NCI-H774 (cell line): ENCODE measurements at regions not wholly inside any gene's neighbourhood (a gene's known extent, or its start where the extent isn't known, plus 50 kb on each side); places are given as distances from the start of the nearest gene placed in this dataset.
"Not testable (repeated sequence)": the region's sequence is repeated elsewhere in the genome, so short reads cannot be mapped to it uniquely, and the experiment has no call there.

Experiments
- DNase-seq: peaks from one replicate; lab custom pipeline; 2025; lab: John Stamatoyannopoulos, UW

DNA sequence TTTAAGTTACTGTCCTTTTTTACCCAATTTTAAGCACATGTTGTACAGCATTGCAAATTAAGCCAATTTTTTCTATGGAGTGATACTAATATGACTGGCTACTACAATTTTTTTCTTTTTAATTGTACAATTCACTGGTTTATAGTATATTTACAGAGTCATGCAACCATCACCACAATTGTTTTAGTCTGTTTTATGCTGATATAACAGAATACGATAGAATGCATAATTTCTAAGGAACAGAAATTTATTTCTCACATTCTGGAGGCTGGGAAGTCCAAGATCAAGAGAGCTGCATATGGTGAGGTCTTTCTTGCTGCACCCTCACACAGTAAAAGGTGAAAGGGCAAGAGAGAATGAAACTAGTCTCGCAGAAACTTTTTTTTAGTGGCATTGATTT, 125.3 kb downstream of the GLUD2 start:
- DNase-seq, result no peak

DNA sequence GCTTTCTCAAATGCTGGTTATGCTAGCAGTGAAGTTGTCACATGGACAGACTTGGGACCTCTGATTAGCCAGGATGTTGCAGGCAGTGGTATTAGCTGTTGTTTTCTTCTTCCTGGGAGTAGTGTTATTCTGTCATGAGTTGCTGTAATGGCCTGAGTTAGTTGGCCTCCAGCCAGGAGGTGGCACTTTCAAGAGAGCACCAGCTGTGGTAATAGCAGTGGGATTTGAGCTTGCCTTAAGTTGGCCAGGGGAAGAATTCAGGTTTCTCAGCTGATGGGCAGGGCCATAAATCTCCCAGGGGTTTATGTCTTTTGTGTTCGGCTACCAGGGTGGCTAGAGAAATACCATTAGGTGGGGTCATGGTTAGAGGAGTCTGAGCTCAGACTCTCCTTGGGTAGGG, 132.6 kb downstream of the GLUD2 start:
- peak; percentile 9 for DNase-seq

DNA sequence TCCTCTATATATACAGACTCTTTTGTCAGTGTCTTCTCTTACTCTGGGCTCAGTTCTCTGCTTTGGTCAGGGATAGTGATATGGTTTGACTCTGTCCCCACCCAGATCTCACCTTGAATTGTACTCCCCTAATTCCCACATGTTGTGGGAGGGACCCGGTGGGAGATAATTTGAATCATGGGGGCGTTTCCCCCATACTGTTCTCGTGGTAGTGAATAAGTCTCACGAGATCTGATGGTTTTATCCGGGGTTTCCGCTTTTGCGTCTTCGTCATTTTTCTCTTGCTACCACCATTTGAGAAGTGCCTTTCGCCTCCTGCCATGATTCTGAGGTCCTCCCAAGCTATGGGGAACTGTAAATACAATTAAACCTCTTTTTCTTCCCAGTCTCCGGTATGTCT, 144.4 kb downstream of the GLUD2 start:
- no peak for DNase-seq

DNA sequence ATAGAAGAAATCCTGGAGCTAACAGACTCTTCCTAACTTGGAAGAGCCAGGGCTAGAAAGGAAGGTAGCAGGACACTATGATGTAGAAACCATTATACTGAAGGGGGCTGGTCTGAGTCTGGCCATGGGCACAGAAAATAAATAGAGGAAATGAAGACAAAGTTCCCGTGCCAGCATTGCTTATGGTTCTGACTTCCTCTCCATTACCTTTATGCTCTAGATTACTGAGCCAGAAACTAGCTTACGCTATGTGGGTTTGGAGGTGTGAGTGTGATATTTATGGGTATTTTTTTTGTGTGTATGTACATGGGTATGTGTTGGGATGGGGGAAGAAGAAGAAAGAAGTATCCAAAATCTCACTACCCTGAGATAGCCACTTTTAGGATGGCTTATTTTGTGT, 148.3 kb downstream of the GLUD2 start:
- DNase-seq, result no peak

DNA sequence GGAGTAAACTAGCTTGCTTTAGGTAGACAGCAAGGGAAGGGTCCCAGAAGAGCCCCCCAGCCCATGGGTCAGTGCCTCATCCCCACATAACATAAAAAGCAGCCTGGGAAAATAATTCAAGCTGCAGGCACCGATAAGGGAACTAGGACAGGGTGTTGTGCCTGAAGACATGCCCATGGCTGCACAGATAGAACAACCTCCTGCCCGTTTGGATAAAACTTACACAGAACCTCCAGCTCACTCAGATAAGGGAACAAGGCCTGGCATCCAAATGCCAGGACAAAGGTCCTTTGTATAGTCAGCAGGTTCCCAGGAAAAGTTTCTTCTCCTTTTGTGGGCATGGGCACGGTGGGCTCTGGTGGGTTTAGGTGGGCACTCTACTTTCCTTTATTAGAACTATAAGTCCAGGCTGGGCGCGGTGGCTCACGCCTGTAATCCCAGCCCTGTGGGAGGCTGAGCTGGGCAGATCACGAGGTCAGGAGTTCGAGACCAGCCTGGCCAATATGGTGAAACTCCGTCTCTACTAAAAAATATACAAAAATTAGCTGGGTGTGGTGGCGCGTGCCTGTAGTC, 149.5 kb downstream of the GLUD2 start:
- DNase-seq, result not testable (repeated sequence)

DNA sequence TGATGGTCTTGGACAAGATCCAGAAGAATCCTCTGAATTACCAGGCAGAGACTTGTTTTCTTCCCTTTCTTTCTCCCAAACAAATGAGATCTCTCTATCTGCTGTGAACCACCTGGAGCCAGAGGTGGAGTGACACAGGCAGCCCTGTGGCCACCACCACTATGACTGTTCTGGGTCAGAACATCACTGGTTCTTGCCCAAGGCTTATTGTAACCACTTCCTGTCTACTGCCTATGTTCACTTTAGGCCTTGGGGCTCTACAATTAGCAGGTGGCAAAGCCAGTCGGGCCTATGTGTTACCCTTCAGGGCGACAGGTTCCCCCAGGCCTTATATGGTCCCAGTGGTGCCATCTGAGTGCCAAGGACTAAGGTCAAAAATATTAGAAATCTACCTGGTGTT, 161.2 kb downstream of the GLUD2 start:
- no peak for DNase-seq

DNA sequence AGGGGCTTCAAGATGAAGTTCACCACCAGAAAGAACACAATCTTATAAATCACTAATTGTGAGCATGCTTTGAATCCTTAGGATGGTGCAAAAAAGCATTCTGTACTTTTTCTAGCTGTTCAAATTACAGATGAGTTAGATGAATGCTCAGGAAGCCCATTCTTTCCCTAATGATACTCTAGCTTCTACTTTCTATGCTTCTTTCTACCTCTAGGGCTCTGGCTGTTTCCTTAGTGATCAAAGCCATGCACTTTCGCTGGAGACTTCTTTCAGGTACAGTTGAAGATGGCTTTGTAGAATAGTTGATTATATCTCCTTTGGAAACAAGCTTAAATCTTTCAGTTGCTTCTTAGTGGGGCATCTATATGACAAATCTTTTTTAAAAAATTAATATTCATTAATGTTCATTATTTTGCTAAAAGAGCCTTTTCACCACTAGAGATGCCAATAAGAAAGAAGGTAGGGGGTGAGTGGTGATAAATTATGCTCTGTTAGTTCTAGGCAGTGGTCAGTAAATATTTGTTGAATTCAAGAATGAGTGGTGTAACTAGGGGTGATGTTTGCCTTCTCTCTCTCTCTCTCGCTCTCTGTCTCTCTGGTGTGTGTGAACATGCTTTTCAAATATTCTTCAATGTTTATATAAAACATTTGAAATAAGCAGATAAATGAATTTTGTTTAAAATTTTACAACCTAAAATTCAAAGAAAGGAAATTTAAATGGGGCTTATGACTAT, 169.4 kb downstream of the GLUD2 start:
- DNase-seq, result peak; percentile 29

DNA sequence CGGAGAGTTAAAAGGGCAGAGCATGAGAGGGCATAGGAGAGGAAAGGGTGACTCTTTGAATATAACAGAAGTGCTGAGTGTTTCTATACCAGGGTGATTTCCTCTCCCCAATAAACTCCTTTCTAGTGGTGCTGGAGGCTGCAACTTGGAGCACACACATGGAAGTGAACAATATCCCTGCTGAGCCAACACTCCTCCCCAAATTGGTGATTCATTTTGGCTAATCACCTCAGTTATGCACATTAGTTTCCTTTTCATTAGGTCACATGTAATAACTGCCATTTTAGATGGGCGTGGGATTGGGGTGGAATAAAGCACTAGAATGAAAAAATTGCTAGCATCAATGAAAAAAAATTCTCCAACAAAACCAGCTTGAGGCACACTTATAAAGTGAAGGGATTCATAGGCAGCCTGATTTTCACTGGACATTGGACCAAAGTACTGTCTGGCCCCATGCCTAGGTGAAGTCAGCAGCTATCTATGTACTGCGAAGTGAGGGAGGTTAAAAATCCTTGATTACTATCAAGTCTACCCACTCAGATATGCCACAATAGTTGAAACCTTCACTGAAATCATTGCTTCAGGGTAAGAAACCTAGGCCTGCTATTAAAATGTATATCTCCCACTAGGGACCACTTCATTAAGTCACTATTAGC, 174.0 kb downstream of the GLUD2 start:
- DNase-seq, result no peak

DNA sequence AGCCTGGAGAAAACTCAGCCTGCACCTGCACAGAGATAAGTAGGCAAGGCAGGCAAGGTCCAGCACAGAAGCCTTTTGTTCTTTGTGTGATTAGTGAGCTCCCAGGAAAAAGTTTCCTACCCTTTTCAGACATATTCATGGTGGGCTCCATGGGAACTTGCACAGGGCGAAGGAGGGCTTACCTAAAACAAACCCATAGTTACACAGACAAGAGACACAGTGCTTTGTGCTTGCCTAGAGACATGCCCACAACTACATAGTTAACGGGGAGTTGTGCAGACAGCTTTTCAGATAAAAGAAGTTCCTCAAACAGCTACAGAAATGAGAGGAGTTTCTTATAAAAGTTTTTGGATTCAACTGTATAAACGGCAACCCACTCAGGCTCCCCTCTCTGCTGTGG, 180.5 kb downstream of the GLUD2 start:
- no peak for DNase-seq

DNA sequence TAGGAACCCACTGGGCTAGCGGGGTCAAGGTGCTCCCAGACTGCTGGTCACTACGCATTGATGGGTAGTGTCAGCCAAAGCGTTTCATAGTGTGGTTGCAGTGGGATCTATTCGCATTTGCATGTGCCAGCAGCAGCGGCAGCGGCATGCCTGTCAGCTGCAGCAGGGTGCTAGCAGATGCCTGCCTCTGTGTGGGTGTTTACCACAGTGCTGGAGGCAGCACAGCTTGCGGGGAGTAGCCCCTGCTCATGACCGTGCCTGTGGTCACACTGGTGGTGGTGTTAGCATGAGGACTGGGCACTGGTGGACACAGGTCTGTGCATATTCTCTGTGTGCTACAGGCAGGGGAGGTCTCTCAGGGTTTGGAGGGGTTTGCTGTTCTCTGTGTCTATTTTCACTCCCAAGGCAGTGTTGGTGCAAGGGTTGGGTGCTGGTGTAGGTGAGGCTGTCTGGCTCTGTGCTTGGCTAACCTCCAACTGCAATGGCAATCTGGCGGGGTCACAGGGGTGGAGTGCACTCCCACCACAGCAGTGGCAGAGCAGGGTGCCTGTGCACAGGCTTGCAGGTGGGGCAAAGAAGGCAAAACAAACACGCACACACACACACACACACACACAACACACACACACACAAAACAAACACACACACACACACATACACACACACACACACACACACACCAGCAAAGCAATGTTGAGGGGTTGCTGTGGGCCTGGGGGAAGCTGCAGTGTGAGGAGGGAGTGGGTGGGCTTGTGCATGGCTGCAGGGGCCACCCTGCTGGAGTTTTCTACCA, 184.4 kb downstream of the GLUD2 start:
- DNase-seq, result no peak

DNA sequence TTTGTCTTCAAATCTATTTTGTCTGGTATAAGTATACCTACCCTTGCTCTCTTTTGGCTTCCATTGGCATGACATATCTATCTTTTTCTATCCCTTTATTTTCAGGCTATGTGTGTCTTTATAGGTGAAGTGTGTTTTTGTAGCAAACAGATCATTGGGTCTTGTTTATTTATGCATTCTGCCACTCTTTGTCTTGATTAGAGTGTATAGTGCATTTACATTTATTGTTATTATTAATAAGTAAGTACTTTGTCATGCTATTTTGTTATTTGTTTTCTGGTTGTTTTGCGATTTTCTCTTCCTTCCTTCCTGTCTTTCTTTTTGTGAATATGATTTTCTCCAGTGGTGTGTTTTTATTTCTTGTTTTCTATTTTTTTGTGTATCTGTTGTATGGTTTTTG, 188.6 kb downstream of the GLUD2 start:
- no peak for DNase-seq

DNA sequence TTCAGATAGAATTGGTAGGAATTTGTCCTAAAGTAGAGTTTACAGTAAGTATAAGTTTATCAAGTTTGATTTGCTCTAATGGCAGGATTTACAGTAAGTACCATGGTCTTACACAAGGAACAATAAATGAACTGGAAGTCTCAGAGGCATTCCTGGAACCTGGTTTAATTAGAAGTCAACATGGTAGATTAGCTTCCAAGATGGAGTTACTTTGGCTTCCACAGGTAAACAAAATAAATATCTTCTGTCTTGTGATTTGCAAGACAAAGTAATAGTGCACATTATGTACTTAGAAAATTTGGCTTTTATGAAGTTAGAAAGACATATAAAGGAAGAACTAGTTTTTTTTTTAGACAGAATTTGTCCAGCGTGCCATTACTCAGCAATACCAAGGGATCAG, 190.7 kb downstream of the GLUD2 start:
- DNase-seq, result no peak

DNA sequence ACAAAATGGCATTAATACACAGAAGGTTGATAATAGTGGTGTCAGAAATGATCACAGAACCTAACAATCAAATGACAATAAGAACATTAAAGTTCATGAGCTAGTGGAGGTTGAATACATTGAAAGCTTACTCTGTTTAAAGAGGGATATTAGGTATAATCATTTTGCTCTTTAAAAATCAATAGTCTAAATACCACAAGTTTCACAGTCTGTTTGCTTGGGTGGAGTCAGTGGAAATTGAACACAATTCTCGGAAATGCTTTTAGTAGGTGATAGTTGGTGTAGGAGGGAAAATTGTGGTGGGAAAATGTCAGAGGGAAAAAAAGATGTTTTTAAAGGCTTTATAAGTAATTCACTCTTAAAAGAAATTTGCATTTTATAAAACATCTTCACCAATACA, 197.1 kb downstream of the GLUD2 start:
- DNase-seq, result no peak

DNA sequence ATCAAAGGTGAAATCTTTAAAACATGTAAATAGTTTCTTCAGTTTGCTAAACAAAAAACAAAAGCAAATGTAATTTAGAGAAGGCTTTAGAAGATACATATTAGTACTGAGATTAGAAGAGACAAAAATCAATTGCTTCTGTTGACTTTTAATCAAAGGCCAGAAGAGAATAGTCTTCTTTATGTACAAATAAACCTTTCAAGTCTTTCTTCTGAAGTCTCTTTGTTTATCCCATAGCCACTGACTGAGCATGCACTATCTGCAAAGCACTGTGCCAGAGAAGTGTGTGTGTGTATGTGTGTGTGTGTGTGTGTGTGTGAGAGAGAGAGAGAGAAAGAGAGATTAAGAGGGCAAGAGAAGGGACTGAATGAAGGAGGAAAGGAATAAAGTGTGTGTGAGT, 198.4 kb downstream of the GLUD2 start:
- DNase-seq, result no peak

DNA sequence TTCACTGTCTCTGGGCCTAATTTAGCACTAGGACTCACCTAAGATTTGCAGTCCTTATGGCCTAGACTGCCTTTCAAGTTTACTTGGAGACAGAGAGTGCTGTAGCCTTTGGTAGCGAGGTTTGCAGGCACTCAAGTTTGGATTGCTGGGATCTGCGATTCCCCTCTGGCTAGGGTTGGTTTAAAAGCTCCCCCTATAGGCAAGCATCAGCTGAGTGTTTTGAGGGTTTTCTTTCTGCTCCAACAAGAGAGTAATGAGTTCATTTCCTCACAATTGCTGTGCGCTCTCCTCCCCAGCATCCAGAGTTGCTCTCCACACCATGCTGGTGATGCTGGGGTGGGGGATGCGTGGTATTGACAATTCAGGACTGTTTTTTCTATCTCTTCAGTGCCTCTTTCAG, 206.9 kb downstream of the GLUD2 start:
- no peak for DNase-seq

DNA sequence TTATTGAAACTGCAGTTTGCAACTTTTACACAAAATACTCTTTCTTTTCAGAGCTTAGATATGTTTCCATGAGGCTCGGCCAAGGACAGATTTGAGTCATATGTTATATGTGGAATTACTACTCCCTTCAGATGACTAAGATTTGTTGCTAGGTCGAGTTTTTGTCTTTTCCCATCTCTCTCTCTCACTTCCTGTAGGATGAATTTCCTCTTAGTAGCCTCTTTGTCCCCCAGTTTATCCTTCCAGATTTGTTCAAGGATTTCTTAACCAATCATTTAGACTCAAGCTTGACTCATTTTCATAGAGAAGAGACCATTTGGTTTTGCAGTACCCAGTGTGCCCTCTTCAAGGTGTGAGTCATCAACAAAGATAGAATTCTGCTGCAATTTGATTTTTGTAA, 209.2 kb downstream of the GLUD2 start:
- DNase-seq, result no peak

DNA sequence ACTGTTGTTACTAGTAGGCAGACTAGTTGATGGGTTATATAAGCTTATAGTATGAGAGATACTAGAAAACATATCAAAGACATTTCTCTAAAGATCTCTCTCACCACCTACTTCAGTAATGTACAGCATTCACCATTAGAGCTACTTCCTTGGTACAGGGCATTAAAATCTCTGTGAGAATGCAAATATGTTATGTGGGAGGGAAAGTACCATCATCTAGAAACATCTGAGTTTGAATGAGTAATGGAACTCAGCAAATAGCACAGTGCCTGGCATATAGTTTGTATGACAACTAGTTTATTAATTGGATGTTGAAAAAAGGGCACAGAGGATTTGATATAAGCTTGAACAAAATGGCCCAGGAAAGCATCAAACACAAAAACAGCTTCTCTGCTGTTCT, 211.1 kb downstream of the GLUD2 start:
- no peak for DNase-seq

DNA sequence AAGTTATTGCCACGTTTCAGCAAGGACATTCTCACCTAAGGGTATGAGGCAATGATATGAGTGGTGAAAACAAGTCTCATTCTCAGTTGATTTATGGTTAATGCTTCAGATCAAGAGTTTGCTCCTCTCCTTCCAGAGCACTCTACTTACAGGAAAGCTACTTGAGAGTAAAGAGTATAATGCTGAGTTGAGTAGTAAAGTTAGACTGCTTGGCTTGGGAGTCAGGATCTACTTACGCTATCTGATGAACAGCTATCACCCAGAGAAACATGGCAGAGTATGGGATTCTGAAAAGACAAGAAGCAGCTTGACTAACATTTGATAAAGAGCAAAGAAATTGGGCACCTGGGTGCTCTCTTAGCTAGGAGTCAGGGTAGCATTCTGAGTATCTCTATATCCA, 211.8 kb downstream of the GLUD2 start:
- DNase-seq, result no peak

DNA sequence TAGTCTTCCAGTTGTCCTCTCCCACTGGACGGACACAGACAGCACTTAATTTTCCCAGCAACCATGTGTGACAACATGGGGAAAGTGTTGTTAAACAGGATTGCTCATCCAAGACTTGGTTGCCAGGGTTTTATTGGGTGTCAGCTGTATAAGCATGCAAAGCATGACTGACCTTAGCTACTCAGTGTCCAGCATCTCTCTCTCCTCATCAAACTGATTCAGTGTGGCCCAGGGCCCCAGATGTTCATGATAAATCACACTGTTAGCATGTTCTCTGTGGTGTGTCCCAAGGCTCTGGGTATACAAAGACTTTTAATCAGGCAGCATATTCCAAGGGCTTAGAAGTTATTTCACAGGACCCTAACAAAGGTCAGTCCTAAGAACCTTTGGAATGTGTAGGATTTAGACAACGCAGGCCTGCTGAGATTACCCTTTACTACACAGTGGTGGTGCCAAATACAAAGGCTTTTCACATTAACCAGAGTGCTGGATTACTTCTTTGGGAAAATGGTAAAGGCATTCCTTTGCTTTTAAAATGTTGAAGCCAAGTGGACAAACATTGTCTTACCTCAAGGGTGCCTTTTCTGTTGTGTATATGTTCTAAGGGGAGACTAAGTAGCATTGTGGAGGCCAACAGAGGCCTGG, 213.3 kb downstream of the GLUD2 start:
- DNase-seq, result no peak

DNA sequence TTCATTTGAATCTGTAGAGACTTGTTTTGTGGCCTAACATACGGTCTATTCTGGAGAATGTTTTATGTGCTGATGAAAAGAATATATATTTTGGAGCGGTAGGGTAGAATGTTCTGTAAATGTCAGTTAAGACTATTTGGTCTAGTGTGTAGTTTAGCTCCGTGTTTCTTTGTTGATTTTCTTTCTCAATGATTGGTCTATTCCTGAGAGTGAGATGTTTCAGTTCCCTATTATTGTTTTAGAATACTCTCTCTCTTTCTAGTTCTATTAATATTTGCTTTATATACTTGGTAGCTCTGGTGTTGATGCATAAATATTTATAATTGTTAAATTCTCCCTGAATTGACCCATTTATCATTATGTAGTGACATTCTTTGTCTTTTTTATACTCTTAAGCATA, 236.5 kb downstream of the GLUD2 start:
- DNase-seq, result no peak

DNA sequence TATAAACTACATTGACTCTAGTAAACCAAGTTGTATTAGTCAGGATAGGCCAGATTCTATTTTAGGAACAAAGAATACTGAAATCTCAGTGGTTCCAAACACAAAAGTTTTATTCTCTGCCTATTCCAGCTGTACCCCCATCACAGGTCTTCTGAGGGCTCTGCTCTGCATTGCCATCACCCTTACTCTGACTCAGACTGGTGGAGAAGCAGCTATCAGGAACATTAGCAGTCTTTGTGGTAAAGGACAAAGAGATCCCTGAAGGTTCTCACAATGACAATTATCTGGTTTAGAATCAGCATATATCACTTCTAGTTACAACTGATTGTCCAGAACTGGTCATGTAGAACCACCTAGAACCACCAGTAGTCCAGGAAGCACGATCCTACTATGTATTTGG, 251.1 kb downstream of the GLUD2 start:
- no peak for DNase-seq

DNA sequence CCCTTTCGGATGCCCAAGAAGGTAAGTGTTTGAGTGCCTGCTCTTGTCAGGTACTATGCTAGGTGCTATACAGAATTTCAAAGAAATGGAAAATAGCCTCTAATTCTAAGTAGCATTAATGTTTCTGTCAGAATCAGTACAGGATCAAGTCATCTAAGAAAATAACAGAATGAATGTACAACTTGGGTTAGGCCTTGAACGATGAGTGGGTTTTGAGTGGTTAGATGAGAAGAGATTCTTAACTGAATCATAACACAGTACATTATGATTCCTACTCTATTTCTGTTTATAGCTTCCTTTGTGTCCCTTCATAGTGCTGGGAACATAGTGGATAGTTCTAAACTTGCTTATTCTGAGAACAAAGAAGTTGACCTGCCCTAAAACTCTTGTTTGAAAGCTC, 253.9 kb downstream of the GLUD2 start:
- no peak for DNase-seq
